IMR-90 (cell line): ENCODE measurements at regions not wholly inside any gene's neighbourhood (a gene's known extent, or its start where the extent isn't known, plus 50 kb on each side); places are given as distances from the start of the nearest gene placed in this dataset.

Source experiments
- ATAC-seq: fragments of 200-7000 bp; cut with Tn5 transposase; 2 replicates; pipeline ENCODE4 v1.9.1; 2020; ENCODE audit warnings: low read depth, mild to moderate bottlenecking, moderate library complexity
- BruUV-seq: library from RNA; stranded (reverse); fragments of 400-500 nt; replicated peaks from 2 replicates; lab custom pipeline; 2021; lab: Mats Ljungman, UMichigan
- CTCF ChIA-PET: fragments of 300-600 bp; formaldehyde crosslinking; extraction: SDS; loops from one replicate; lab custom pipeline; 2021; ENCODE audit warnings: antibody characterized with exemption; lab: Yijun Ruan, JAX
- POLR2A ChIA-PET: fragments of 300-600 bp; sonication (Branson Sonifier 250); formaldehyde crosslinking; loops from one replicate; lab custom pipeline; 2022; ENCODE audit warnings: antibody characterized with exemption; ENCODE audit not compliant: unreplicated experiment; lab: Charles Lee
- DNase-seq: peaks from one replicate; pipeline ENCODE4 v3.0.0; 2013
- H2AFZ ChIP-seq: replicated peaks from 2 replicates; pipeline ENCODE3; 2013; ENCODE audit warnings: low read length, mild to moderate bottlenecking; ENCODE audit not compliant: poor library complexity
- H2AK5ac ChIP-seq: 2 replicates; pipeline ENCODE4 v1.6.1; 2013; ENCODE audit warnings: low read depth, low read length, inconsistent platforms
- H2AK9ac ChIP-seq: replicated peaks from 2 replicates; pipeline ENCODE3; 2013; ENCODE audit warnings: mild to moderate bottlenecking, low read depth, low read length, moderate library complexity; ENCODE audit not compliant: poor library complexity
- H2BK120ac ChIP-seq: 2 replicates; pipeline ENCODE4 v1.6.1; 2013; ENCODE audit warnings: low read depth, low read length, inconsistent platforms
- H2BK15ac ChIP-seq: 3 replicates; pipeline ENCODE4 v1.6.1; 2013; ENCODE audit warnings: low read depth, low read length, inconsistent platforms
- H2BK20ac ChIP-seq: 2 replicates; pipeline ENCODE4 v1.6.1; 2013; ENCODE audit warnings: low read depth, mild to moderate bottlenecking, inconsistent platforms, low read length, moderate library complexity
- H2BK5ac ChIP-seq: 2 replicates; pipeline ENCODE4 v1.6.1; 2013; ENCODE audit warnings: mild to moderate bottlenecking, low read depth, low read length, inconsistent platforms; ENCODE audit not compliant: poor library complexity, severe bottlenecking
- H3K14ac ChIP-seq: replicated peaks from 2 replicates; pipeline ENCODE4 v1.6.1; 2013; ENCODE audit warnings: low read depth, low read length, inconsistent platforms
- H3K18ac ChIP-seq: 2 replicates; pipeline ENCODE4 v1.6.1; 2013; ENCODE audit warnings: low read depth, low read length, control low read depth
- H3K23ac ChIP-seq: 2 replicates; pipeline ENCODE4 v1.6.1; 2013; ENCODE audit warnings: low read depth, low read length, inconsistent platforms
- H3K27ac ChIP-seq: 2 replicates; pipeline ENCODE4 v1.5.1; 2013; ENCODE audit warnings: mild to moderate bottlenecking, control low read depth, low read length; ENCODE audit not compliant: insufficient read depth
- H3K27me3 ChIP-seq: 2 replicates; pipeline ENCODE4 v1.6.1; 2013; ENCODE audit warnings: low read length; ENCODE audit not compliant: control insufficient read depth, insufficient read depth
- H3K36me3 ChIP-seq: 2 replicates; pipeline ENCODE4 v1.6.1; 2013; ENCODE audit warnings: low read length, mixed read lengths; ENCODE audit not compliant: control insufficient read depth, insufficient read depth
- H3K4ac ChIP-seq: 2 replicates; pipeline ENCODE4 v1.6.1; 2013; ENCODE audit warnings: low read depth, low read length, inconsistent platforms
- H3K4me1 ChIP-seq: 2 replicates; pipeline ENCODE4 v1.6.1; 2013; ENCODE audit warnings: low read length, mixed read lengths; ENCODE audit not compliant: control insufficient read depth, insufficient read depth
- H3K4me2 ChIP-seq: 2 replicates; pipeline ENCODE4 v1.6.1; 2013; ENCODE audit warnings: low read depth, mild to moderate bottlenecking, control low read depth, low read length, moderate library complexity
- H3K4me3 ChIP-seq: 2 replicates; pipeline ENCODE4 v1.5.1; 2013; ENCODE audit warnings: low read depth, mild to moderate bottlenecking, control low read depth, low read length, moderate library complexity; ENCODE audit not compliant: insufficient read depth
- H3K56ac ChIP-seq: 2 replicates; pipeline ENCODE4 v1.6.1; 2013; ENCODE audit warnings: low read length, inconsistent platforms; ENCODE audit not compliant: insufficient read depth; ENCODE audit errors: extremely low read depth
- H3K79me1 ChIP-seq, 2 experiments: 2 replicates each; pipeline ENCODE4 v1.6.1; 2013; ENCODE audit warnings: low read length in 2 of 2, inconsistent platforms in 1 of 2, low read depth in 1 of 2
- H3K9ac ChIP-seq: 2 replicates; pipeline ENCODE4 v1.6.1; 2013; ENCODE audit warnings: low read depth, low read length, control low read depth
- H3K9me1 ChIP-seq: 2 replicates; pipeline ENCODE4 v1.6.1; 2013; ENCODE audit warnings: low read length, inconsistent platforms; ENCODE audit not compliant: insufficient read depth
- H3K9me3 ChIP-seq: 2 replicates; pipeline ENCODE4 v1.6.1; 2013; ENCODE audit warnings: low read length; ENCODE audit not compliant: control insufficient read depth, insufficient read depth
- H4K20me1 ChIP-seq: 2 replicates; pipeline ENCODE4 v1.6.1; 2013; ENCODE audit warnings: low read length, inconsistent platforms; ENCODE audit not compliant: insufficient read depth
- H4K5ac ChIP-seq: 2 replicates; pipeline ENCODE4 v1.6.1; 2013; ENCODE audit warnings: mild to moderate bottlenecking, low read depth, low read length, control low read depth
- H4K8ac ChIP-seq, 2 experiments: 2 replicates each; pipeline ENCODE4 v1.6.1; 2013; ENCODE audit warnings: low read depth in 2 of 2, low read length in 2 of 2, control low read depth in 1 of 2, inconsistent platforms in 1 of 2
- H4K91ac ChIP-seq: 2 replicates; pipeline ENCODE4 v1.6.1; 2013; ENCODE audit warnings: low read depth, low read length, inconsistent platforms; ENCODE audit not compliant: insufficient read depth
- CEBPB ChIP-seq: IDR thresholded peaks from 2 replicates; pipeline ENCODE4 v1.6.1; 2012; ENCODE audit warnings: low read depth, low read length, improper control_type of control experiment
- CHD1 ChIP-seq: IDR thresholded peaks from 2 replicates; pipeline ENCODE4 v1.6.1; 2012; ENCODE audit warnings: low read depth, low read length, improper control_type of control experiment
- FOS ChIP-seq: fragments of 150-350 bp; IDR thresholded peaks from 2 replicates; pipeline ENCODE4 v1.6.1; 2016; ENCODE audit warnings: low read depth, low read length
- MAFK ChIP-seq: IDR thresholded peaks from 2 replicates; pipeline ENCODE4 v1.6.1; 2012; ENCODE audit warnings: low read depth, low read length, improper control_type of control experiment
- MXI1 ChIP-seq: IDR thresholded peaks from 2 replicates; pipeline ENCODE4 v1.6.1; 2012; ENCODE audit warnings: low read depth, mild to moderate bottlenecking, low read length, moderate library complexity, borderline replicate concordance
- NFE2L2 ChIP-seq: fragments of 150-350 bp; IDR thresholded peaks from 2 replicates; pipeline ENCODE4 v1.6.1; 2016; ENCODE audit warnings: low read depth, mild to moderate bottlenecking, low read length
- RAD21 ChIP-seq: IDR thresholded peaks from 2 replicates; pipeline ENCODE4 v1.6.1; 2012; ENCODE audit warnings: low read length, improper control_type of control experiment
- RCOR1 ChIP-seq: IDR thresholded peaks from 2 replicates; pipeline ENCODE4 v1.6.1; 2012; ENCODE audit warnings: mild to moderate bottlenecking, low read length, improper control_type of control experiment; ENCODE audit not compliant: insufficient replicate concordance
- RFX5 ChIP-seq: IDR thresholded peaks from 2 replicates; pipeline ENCODE4 v1.8.0; 2012; ENCODE audit warnings: low read depth, mild to moderate bottlenecking, low read length, moderate library complexity
- SMC3 ChIP-seq: fragments of 150-350 bp; IDR thresholded peaks from 2 replicates; pipeline ENCODE4 v1.6.1; 2016; ENCODE audit warnings: low read depth, mild to moderate bottlenecking, antibody characterized with exemption, low read length, moderate library complexity
- WGBS, 2 experiments: methylation state at CpG; one replicate each; pipeline versions ENCODE4 v1.1.5 to v1.1.7; 2013; ENCODE audit warnings: missing lambda C conversion rate in 2 of 2; ENCODE audit not compliant: insufficient read length in 1 of 2; ENCODE audit errors: extremely low coverage in 2 of 2; 5-methylcytosine and 5-hydroxymethylcytosine counted together
- dilution Hi-C: fragments of 300-500 bp; cut with HindIII; formaldehyde crosslinking; loops from one replicate; pipeline ENCODE4 v1.14.3; 2018; ENCODE audit warnings: low sequenced_read_pairs; ENCODE audit not compliant: unreplicated experiment
- in situ Hi-C: fragments of 300-500 bp; cut with MboI; formaldehyde crosslinking; loops from 3 replicates; pipeline ENCODE4 v1.14.3; 2019; ENCODE audit warnings: low sequenced_read_pairs, inconsistent platforms, mixed read lengths
- intact Hi-C: fragments of 100-400 bp; cut with micrococcal nuclease; formaldehyde crosslinking; loops from 2 replicates; pipeline ENCODE4 v1.10.0; 2022
- TF ChIP-seq, protein P1 (sequence below): fragments of 150-350 bp; IDR thresholded peaks from 2 replicates; pipeline ENCODE4 v1.6.1; 2017; ENCODE audit warnings: mild to moderate bottlenecking, antibody characterized with exemption, low read length, low read depth
- TF ChIP-seq, protein P2 (sequence below): conservative IDR thresholded peaks from 2 replicates; pipeline ENCODE4 v1.5.1; 2012; ENCODE audit warnings: mild to moderate bottlenecking, low read depth, low read length, improper control_type of control experiment
- TF ChIP-seq, protein P3 (sequence below): fragments of 150-350 bp; IDR thresholded peaks from 2 replicates; pipeline ENCODE4 v1.6.1; 2016; ENCODE audit warnings: low read depth, mild to moderate bottlenecking, low read length, moderate library complexity, borderline replicate concordance

DNA sequence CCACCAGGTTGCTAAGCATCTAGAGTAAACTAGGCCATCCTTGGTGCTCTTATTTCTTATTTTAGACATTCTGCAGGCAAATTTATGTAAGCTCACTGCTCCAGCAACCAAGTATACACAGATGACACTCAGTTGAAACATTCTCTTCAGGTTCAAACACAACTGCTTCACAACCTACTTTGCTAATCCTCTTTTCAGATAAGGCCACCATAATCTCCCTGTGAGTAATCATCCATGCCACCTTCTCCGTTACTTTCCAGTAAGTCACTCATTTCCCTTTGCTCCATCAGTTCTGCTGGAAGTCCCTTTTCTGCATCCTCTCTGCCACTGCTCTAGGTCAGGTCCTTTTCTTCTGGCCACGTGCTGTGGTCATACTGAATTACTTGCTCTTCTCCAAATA is 120.2 kb upstream of the WDFY3 start:
- H4K8ac ChIP-seq = no peak overlapping the region
- in situ Hi-C loops (no loop called here), dilution Hi-C loops (no loop called here), intact Hi-C loops (no loop called here)
- no peak overlapping the region for H3K27ac ChIP-seq
- DNase-seq = no peak
- H3K4me2 ChIP-seq = no peak overlapping the region
- no peak overlapping the region for H4K91ac ChIP-seq
- no peaks in the 10 kb centered on the region for H3K36me3 ChIP-seq
- H4K20me1 ChIP-seq = no peaks in the 10 kb centered on the region
- no peak overlapping the region for H2BK120ac ChIP-seq
- BruUV-seq = no TSS peak
- H3K27me3 ChIP-seq = no peaks in the 10 kb centered on the region
- H3K9me3 ChIP-seq = no peaks in the 10 kb centered on the region
- H2BK5ac ChIP-seq = no peak overlapping the region
- H2AK9ac ChIP-seq = no peak overlapping the region
- H3K9ac ChIP-seq = no peak overlapping the region
- no peak overlapping the region for H3K4me3 ChIP-seq
- no peak overlapping the region for H3K14ac ChIP-seq
- CTCF ChIA-PET = no interaction called here
- H2AFZ ChIP-seq = no peak overlapping the region
- no peak overlapping the region for H3K18ac ChIP-seq
- no peak for ATAC-seq
- no peaks in the 10 kb centered on the region for H3K4me1 ChIP-seq
- no peak overlapping the region for H2BK20ac ChIP-seq
- no peak overlapping the region for H4K5ac ChIP-seq
- no peak overlapping the region for H2AK5ac ChIP-seq
- no peaks in the 10 kb centered on the region for H3K9me1 ChIP-seq
- no peak overlapping the region for H2BK15ac ChIP-seq
- POLR2A ChIA-PET = no interaction called here
- H3K79me1 ChIP-seq = no peaks in the 10 kb centered on the region
- H3K4ac ChIP-seq = no peak overlapping the region
- 67% methylated on average over 1 of the region's 2 CpGs; no CpG with 5 or more reads in 1 of the 2 experiments for WGBS, 2 experiments
- no peak for TF ChIP-seq MXI1
- no peak for TF ChIP-seq RFX5
- TF ChIP-seq, protein P1, sequence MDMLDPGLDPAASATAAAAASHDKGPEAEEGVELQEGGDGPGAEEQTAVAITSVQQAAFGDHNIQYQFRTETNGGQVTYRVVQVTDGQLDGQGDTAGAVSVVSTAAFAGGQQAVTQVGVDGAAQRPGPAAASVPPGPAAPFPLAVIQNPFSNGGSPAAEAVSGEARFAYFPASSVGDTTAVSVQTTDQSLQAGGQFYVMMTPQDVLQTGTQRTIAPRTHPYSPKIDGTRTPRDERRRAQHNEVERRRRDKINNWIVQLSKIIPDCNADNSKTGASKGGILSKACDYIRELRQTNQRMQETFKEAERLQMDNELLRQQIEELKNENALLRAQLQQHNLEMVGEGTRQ = no peak
- TF ChIP-seq RCOR1 = no peak
- TF ChIP-seq NFE2L2 = no peak
- TF ChIP-seq MAFK = no peak
- TF ChIP-seq CHD1 = no peak
- TF ChIP-seq, protein P2, sequence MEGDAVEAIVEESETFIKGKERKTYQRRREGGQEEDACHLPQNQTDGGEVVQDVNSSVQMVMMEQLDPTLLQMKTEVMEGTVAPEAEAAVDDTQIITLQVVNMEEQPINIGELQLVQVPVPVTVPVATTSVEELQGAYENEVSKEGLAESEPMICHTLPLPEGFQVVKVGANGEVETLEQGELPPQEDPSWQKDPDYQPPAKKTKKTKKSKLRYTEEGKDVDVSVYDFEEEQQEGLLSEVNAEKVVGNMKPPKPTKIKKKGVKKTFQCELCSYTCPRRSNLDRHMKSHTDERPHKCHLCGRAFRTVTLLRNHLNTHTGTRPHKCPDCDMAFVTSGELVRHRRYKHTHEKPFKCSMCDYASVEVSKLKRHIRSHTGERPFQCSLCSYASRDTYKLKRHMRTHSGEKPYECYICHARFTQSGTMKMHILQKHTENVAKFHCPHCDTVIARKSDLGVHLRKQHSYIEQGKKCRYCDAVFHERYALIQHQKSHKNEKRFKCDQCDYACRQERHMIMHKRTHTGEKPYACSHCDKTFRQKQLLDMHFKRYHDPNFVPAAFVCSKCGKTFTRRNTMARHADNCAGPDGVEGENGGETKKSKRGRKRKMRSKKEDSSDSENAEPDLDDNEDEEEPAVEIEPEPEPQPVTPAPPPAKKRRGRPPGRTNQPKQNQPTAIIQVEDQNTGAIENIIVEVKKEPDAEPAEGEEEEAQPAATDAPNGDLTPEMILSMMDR = no peak
- TF ChIP-seq FOS = no peak
- no peak for TF ChIP-seq SMC3
- TF ChIP-seq CEBPB = no peak
- TF ChIP-seq, protein P3, sequence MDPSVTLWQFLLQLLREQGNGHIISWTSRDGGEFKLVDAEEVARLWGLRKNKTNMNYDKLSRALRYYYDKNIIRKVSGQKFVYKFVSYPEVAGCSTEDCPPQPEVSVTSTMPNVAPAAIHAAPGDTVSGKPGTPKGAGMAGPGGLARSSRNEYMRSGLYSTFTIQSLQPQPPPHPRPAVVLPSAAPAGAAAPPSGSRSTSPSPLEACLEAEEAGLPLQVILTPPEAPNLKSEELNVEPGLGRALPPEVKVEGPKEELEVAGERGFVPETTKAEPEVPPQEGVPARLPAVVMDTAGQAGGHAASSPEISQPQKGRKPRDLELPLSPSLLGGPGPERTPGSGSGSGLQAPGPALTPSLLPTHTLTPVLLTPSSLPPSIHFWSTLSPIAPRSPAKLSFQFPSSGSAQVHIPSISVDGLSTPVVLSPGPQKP = no peak
- no peak for TF ChIP-seq RAD21
- H3K56ac ChIP-seq = no peak overlapping the region
- no peak overlapping the region for H3K23ac ChIP-seq
